SK-N-SH (cell line): ENCODE measurements at regions not wholly inside any gene's neighbourhood (a gene's known extent, or its start where the extent isn't known, plus 50 kb on each side); places are given as distances from the start of the nearest gene placed in this dataset.

Experiments
- CTCF ChIA-PET: fragments of 300-600, 350-600 bp; formaldehyde crosslinking; extraction: SDS; loops from one replicate; lab custom pipeline; 2021; lab: Yijun Ruan, JAX
- POLR2A ChIA-PET: fragments of 350-600 bp; sonication (Branson Sonifier 250); formaldehyde crosslinking; extraction: SDS; loops from one replicate; lab custom pipeline; 2020; ENCODE audit warnings: antibody characterized with exemption, inconsistent platforms; lab: Yijun Ruan, JAX
- DNase-seq: peaks from one replicate; pipeline ENCODE4 v3.0.0; 2012
- H2AFZ ChIP-seq: fragments of 200-600 bp; sonication (generic); 2 replicates; pipeline ENCODE4 v1.8.1; 2016; ENCODE audit warnings: antibody characterized with exemption, mild to moderate bottlenecking, low read depth
- H3F3A ChIP-seq: fragments of 200-600 bp; sonication (generic); replicated peaks from 2 replicates; pipeline ENCODE3; 2016; ENCODE audit warnings: antibody characterized with exemption, mild to moderate bottlenecking; ENCODE audit not compliant: insufficient read depth
- H3K27ac ChIP-seq, 2 experiments: fragments of 200-500 bp in 1 of 2; fragments of 200-600 bp in 1 of 2; sonication (Bioruptor generic) in 1 of 2; sonication (generic), shearing (Covaris generic) in 1 of 2; 2 replicates each; pipeline versions ENCODE4 v1.5.1 to v1.6.1; 2014 to 2016; ENCODE audit warnings: low read depth in 2 of 2, inconsistent platforms in 1 of 2, low read length in 1 of 2, mild to moderate bottlenecking in 1 of 2, mixed read lengths in 1 of 2
- H3K27me3 ChIP-seq: fragments of 200-600 bp; sonication (generic), shearing (Covaris generic); 2 replicates; pipeline ENCODE4 v1.6.1; 2016; ENCODE audit warnings: mixed run types; ENCODE audit not compliant: insufficient read depth
- H3K36me3 ChIP-seq, 2 experiments: fragments of 200-500 bp in 1 of 2; fragments of 200-600 bp in 1 of 2; sonication (Bioruptor generic) in 1 of 2; sonication (generic) in 1 of 2; replicated peaks in 1 of 2; 2 replicates each; pipeline versions ENCODE3 to v1.5.1; 2014 to 2016; ENCODE audit warnings: low read length in 1 of 2, mild to moderate bottlenecking in 1 of 2; ENCODE audit not compliant: insufficient read depth in 2 of 2, control insufficient read depth in 1 of 2
- H3K4me1 ChIP-seq, 2 experiments: fragments of 200-500 bp in 1 of 2; fragments of 200-600 bp in 1 of 2; sonication (Bioruptor generic) in 1 of 2; sonication (generic), shearing (Covaris generic) in 1 of 2; 2 replicates each; pipeline versions ENCODE4 v1.5.1 to v1.6.1; 2014 to 2016; ENCODE audit warnings: low read depth in 1 of 2, low read length in 1 of 2, mixed run types in 1 of 2; ENCODE audit not compliant: insufficient read depth in 2 of 2, control insufficient read depth in 1 of 2
- H3K4me2 ChIP-seq: fragments of 200-600 bp; sonication (generic), shearing (Covaris generic); 2 replicates; pipeline ENCODE4 v1.6.1; 2017; ENCODE audit warnings: mixed run types
- H3K4me3 ChIP-seq, 2 experiments: fragments of 200-500 bp in 1 of 2; fragments of 200-600 bp in 1 of 2; sonication (Bioruptor generic) in 1 of 2; sonication (generic), shearing (Covaris generic) in 1 of 2; 2 replicates each; pipeline versions ENCODE4 v1.5.1 to v1.8.1; 2014 to 2016; ENCODE audit warnings: low read depth in 2 of 2, inconsistent platforms in 1 of 2, low read length in 1 of 2, mild to moderate bottlenecking in 1 of 2, mixed read lengths in 1 of 2, moderate library complexity in 1 of 2
- H3K79me2 ChIP-seq: fragments of 200-600 bp; sonication (generic); 2 replicates; pipeline ENCODE4 v1.8.1; 2017; ENCODE audit warnings: mild to moderate bottlenecking; ENCODE audit not compliant: insufficient read depth
- H3K9ac ChIP-seq: fragments of 200-600 bp; sonication (generic); 2 replicates; pipeline ENCODE4 v1.6.1; 2017; ENCODE audit warnings: mixed run types
- H3K9me2 ChIP-seq: fragments of 200-600 bp; sonication (generic); 2 replicates; pipeline ENCODE4 v1.6.1; 2017; ENCODE audit warnings: mixed run types
- H3K9me3 ChIP-seq: fragments of 200-600 bp; sonication (generic); 2 replicates; pipeline ENCODE4 v1.6.1; 2017; ENCODE audit warnings: mixed run types, mild to moderate bottlenecking, moderate library complexity
- H4K20me1 ChIP-seq: fragments of 200-600 bp; sonication (generic); 2 replicates; pipeline ENCODE4 v1.6.1; 2017; ENCODE audit warnings: mild to moderate bottlenecking, mixed run types; ENCODE audit not compliant: insufficient read depth
- CHD2 ChIP-seq: fragments of 150-350 bp; IDR thresholded peaks from 2 replicates; pipeline ENCODE4 v1.6.1; 2018; ENCODE audit warnings: low read length; ENCODE audit not compliant: partially characterized antibody
- EP300 ChIP-seq, 2 experiments: IDR thresholded peaks; 2 replicates each; pipeline versions ENCODE4 v1.4.0 to v1.6.1; 2012; ENCODE audit warnings: borderline replicate concordance in 1 of 2, low read depth in 1 of 2, low read length in 1 of 2
- EZH2phosphoT487 ChIP-seq: fragments of 200-600 bp; sonication (generic); IDR thresholded peaks from 2 replicates; pipeline ENCODE4 v1.6.1; 2017; ENCODE audit warnings: low read depth, mixed run types, mild to moderate bottlenecking, antibody characterized with exemption, moderate library complexity, borderline replicate concordance
- FOXJ3 ChIP-seq: sonication (generic); formaldehyde crosslinking; IDR thresholded peaks from 2 replicates; pipeline ENCODE4 v1.5.1; 2020; ENCODE audit warnings: mild to moderate bottlenecking, missing genetic modification reagents
- MEF2A ChIP-seq: IDR thresholded peaks from 2 replicates; pipeline ENCODE4 v1.4.0; 2012; ENCODE audit warnings: low read depth, borderline replicate concordance
- MXI1 ChIP-seq: IDR thresholded peaks from 2 replicates; pipeline ENCODE4 v1.6.1; 2012; ENCODE audit warnings: mild to moderate bottlenecking, low read depth, low read length, improper control_type of control experiment
- POLR2AphosphoS5 ChIP-seq: IDR thresholded peaks from 2 replicates; pipeline ENCODE4 v1.6.1; 2012; ENCODE audit warnings: low read depth, low read length
- RCOR1 ChIP-seq: fragments of 150-350 bp; IDR thresholded peaks from 2 replicates; pipeline ENCODE4 v1.6.1; 2017; ENCODE audit warnings: antibody characterized with exemption, low read length
- RXRA ChIP-seq: IDR thresholded peaks from 2 replicates; pipeline ENCODE4 v1.4.0; 2012; ENCODE audit warnings: low read depth, mild to moderate bottlenecking, borderline replicate concordance
- TCF12 ChIP-seq: IDR thresholded peaks from 2 replicates; pipeline ENCODE4 v1.4.0; 2012
- TEAD4 ChIP-seq: IDR thresholded peaks from 2 replicates; pipeline ENCODE4 v1.4.0; 2012; ENCODE audit warnings: mild to moderate bottlenecking, borderline replicate concordance; ENCODE audit not compliant: insufficient read depth
- YY1 ChIP-seq: IDR thresholded peaks from 2 replicates; pipeline ENCODE4 v1.4.0; 2012; ENCODE audit warnings: low read depth, mild to moderate bottlenecking
- WGBS: methylation state at CpG from one replicate; pipeline ENCODE4 v1.1.6; 2017; ENCODE audit warnings: low lambda C conversion rate; 5-methylcytosine and 5-hydroxymethylcytosine counted together

GRCh38 chr2:120628248-120628647, 107.4 kb upstream of the GLI2 start:
- Histone ChIP-seq H3K79me2 (no peaks in the 10 kb centered on the region), H3K27ac (no peak overlapping the region), H3F3A (no peaks in the 10 kb centered on the region), H2AFZ (no peak overlapping the region), H3K36me3 (no peaks in the 10 kb centered on the region), H3K4me1 (peaks cover 0 to 3% of the 10 kb centered on the region in 2 experiments; a peak in 1 of 4 replicates), H3K27me3 (peaks cover 7% of the 10 kb centered on the region; the same call in 1 of the 2 replicates), H3K9ac (no peak overlapping the region), H3K9me2 (no peaks in the 10 kb centered on the region), H3K4me3 (no peak overlapping the region), H3K4me2 (no peak overlapping the region), H4K20me1 (no peaks in the 10 kb centered on the region), H3K9me3 (no peaks in the 10 kb centered on the region)
- DNase-seq = no peak
- ChIA-PET POLR2A (no interaction called here), CTCF (no interaction called here)
- 6% methylated on average over 2 of the region's 3 CpGs for WGBS
- TF ChIP-seq POLR2AphosphoS5 (no peak), TCF12 (no peak), RCOR1 (no peak), RXRA (no peak), FOXJ3 (CRISPR knock-in tag) (no peak), YY1 (no peak), EZH2phosphoT487 (no peak), EP300 (IDR thresholded peaks at IDR 0.05; ENCODE audit: borderline replicate concordance in 1 of 2, low read depth in 1 of 2, low read length in 1 of 2) (no peak), MXI1 (no peak), CHD2 (no peak), TEAD4 (no peak)

DNA sequence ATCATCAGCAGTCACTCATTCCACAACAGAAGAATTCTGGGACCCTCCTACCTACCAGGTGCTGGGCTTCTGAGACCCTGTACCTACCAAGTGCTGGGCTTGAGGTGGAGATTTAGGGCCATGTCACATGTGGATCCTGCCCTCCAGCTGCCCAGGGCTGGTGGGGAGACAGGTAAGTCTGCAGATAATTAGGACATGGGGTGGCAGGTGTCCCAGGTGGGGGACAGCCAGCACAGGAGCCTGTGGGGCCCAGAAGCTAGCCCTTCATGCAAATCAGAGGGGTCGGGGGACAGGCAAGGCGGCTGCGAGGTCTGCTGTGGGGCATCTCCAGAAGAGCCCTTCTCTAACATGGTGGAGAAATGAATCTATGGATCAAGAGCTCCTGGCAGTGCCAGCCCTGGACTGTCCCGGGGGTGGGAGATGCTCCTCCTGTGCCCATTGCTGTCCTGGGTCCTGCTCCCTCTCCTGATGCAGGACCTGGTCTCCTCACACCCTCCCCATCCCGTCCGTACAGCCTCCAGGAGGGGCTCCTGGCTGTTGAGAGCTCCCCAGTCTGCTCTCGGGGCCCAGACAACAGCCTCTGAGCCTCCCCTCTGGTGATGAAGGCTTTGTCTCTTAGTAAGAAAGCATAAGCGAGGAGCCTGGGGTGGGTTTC, 106.3 kb upstream of the GLI2 start:
- Histone ChIP-seq H3K4me1 (peaks cover 0 to 5% of the 10 kb centered on the region in 2 experiments; a peak in 1 of 4 replicates), H3K36me3 (no peaks in the 10 kb centered on the region), H2AFZ (no peak overlapping the region), H3K79me2 (no peaks in the 10 kb centered on the region), H3K27me3 (peaks cover 7% of the 10 kb centered on the region; the same call in 1 of the 2 replicates), H3K9me3 (no peaks in the 10 kb centered on the region), H4K20me1 (no peaks in the 10 kb centered on the region), H3F3A (no peaks in the 10 kb centered on the region), H3K9ac (no peak overlapping the region), H3K27ac (no peak overlapping the region), H3K9me2 (no peaks in the 10 kb centered on the region), H3K4me2 (no peak overlapping the region), H3K4me3 (no peak overlapping the region)
- WGBS = 19% methylated on average over 5 of the region's 8 CpGs
- DNase-seq = no peak
- TF ChIP-seq MEF2A = no peak
- CTCF ChIA-PET = no interaction called here
- POLR2A ChIA-PET = no interaction called here

- Histone ChIP-seq H3K27ac (no peak overlapping the region), H3K4me2 (no peak overlapping the region), H3K9me2 (no peaks in the 10 kb centered on the region), H3F3A (no peaks in the 10 kb centered on the region), H3K4me1 (peaks cover 0 to 5% of the 10 kb centered on the region in 2 experiments; a peak in 1 of 4 replicates), H3K27me3 (peaks cover 13% of the 10 kb centered on the region), H3K9me3 (no peaks in the 10 kb centered on the region), H3K36me3 (no peaks in the 10 kb centered on the region), H2AFZ (no peak overlapping the region), H3K4me3 (no peak overlapping the region), H4K20me1 (no peaks in the 10 kb centered on the region), H3K79me2 (no peaks in the 10 kb centered on the region), H3K9ac (no peak overlapping the region)
- no peak for TF ChIP-seq RXRA
- ChIA-PET CTCF (interaction anchor here (1.1 kb wide), 1 partner anchor 40 kb away, joined by 4 read pairs; no protein-coding TSS in a partner anchor), POLR2A (no interaction called here)
- WGBS = 46% methylated on average over 10 of the region's 10 CpGs
- DNase-seq = no peak
These were observed 105.5 kb upstream of the GLI2 start for GRCh38 chr2:120630031-120630701.
